ENCODE measurements at regions not wholly inside any gene's neighbourhood (a gene's known extent, or its start where the extent isn't known, plus 50 kb on each side); places are given as distances from the start of the nearest gene placed in this dataset.

DNA sequence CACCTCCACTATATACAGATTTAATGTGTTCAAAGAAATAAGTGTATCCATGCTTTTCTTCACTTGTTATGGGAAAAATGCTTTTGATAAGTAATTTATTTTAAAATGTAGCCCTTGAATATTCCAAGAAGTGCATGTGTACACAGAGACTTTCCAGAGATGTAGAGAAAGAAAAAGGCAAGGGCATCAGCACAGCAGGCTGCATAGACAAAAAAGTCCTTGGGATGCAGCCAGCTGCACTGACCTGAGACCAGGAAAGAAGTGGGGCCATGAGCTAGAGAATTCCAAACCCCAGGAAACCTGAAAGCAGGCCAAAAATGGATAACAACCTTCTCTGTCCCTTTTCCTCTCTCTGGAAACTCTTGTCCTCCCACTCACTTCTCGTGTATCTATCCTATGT lies 51.6 kb upstream of the PRDM8 start:
- no peak for DNase-seq (ENCODE audit: low read depth in 2 of 2)

DNA sequence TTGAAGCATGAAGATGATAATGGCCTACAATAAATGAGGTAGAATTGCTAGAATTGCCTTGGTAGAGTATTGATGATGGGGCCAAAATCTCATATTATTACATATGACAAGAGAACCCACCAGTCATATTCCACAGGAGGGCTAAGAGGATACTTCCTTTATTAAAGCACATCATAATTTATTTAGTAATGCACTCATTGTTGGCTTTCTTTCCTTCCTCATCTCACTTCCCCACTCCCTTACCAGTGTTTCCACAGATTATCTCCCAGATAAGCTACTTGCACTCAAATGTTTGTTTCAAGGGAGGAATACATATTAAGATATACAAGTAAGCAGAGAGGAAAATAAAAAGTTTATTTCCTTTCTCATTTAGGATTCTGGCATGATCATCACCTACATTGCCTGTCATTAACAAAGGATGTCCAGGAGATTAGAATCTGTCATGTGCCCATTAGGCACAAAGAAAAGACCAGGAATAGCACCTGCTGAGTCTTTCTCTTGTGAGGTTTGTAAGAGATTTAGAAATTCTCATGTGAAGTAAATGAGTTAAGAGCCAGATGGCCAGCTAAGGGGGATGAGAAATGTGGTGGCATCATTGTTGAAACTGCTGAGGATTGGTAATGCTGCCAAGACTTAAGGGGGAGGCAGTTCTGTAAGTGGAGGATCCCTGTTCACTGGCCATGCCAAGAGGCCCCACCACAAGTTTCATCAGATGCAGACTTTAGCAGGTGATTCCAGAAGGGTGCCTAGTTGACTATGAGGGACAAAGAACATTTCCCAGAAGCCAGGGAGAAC lies 52.4 kb upstream of the PRDM8 start:
- DNase-seq (ENCODE audit: low read depth in 2 of 2) = no peak

DNA sequence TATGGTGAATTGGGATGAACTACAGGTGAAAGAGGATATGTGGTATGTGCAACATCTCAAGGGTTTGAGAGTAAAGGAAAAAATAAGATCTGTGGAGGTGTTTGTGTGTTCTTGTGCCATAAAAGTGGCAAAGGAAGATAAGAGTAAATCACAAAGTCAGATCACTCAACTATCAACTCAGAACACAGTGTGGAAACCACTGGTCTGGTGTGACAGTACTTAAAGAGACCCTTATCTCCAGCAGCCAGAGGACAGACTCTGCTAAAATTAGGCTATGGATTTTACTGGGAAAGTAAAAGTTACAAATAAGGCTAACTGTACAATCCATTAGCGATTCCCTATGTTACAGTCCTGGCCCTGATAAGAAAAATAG lies 54.0 kb upstream of the PRDM8 start:
- DNase-seq (ENCODE audit: low read depth in 2 of 2) = no peak

GRCh38 chr4:80142394-80143306 lies 54.7 kb upstream of the PRDM8 start:
- no peak for DNase-seq (ENCODE audit: low read depth in 2 of 2)

DNA sequence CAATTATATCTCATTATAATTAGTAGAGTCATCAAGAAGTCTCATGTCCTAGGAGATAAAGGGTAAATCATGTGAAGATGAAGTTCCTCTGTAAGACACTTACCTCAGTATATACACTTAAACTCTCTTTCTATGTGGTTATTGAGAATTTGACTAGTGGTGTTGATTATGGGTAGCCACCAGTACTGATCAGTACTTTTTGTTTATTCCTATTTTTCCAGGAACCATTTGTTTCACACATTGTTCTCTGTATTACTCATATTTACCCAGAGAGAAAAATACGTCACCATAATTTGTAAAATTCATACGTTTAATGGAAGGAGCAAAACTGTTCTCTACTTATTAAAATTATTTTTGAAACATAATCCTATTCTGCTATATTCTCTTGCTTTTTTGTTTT lies 55.8 kb upstream of the PRDM8 start:
- no peak for DNase-seq (ENCODE audit: low read depth in 2 of 2)

DNA sequence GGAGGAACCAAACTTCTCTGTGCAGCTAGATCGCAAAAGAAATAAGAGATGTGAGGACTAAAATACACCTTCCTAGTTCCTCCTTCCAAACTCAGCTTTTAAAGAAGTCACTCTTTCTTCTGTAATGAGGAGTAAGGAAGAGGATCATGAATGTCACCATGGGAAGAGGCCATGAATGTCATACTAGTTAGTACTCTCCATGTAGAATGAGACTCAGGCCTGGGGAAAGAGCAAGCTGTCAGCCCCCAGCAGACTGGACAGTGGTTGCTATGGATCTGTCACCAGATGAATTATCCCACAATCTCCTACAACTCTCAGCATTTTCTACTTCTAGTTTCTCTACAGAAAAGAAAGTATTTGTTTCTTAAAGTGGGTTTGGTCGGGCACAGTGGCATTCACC lies 57.1 kb upstream of the PRDM8 start:
- DNase-seq (ENCODE audit: low read depth in 2 of 2) = no peak

GRCh38 chr4:80139671-80140070 lies 57.6 kb upstream of the PRDM8 start:
- no peak for DNase-seq (ENCODE audit: low read depth in 2 of 2)

DNA sequence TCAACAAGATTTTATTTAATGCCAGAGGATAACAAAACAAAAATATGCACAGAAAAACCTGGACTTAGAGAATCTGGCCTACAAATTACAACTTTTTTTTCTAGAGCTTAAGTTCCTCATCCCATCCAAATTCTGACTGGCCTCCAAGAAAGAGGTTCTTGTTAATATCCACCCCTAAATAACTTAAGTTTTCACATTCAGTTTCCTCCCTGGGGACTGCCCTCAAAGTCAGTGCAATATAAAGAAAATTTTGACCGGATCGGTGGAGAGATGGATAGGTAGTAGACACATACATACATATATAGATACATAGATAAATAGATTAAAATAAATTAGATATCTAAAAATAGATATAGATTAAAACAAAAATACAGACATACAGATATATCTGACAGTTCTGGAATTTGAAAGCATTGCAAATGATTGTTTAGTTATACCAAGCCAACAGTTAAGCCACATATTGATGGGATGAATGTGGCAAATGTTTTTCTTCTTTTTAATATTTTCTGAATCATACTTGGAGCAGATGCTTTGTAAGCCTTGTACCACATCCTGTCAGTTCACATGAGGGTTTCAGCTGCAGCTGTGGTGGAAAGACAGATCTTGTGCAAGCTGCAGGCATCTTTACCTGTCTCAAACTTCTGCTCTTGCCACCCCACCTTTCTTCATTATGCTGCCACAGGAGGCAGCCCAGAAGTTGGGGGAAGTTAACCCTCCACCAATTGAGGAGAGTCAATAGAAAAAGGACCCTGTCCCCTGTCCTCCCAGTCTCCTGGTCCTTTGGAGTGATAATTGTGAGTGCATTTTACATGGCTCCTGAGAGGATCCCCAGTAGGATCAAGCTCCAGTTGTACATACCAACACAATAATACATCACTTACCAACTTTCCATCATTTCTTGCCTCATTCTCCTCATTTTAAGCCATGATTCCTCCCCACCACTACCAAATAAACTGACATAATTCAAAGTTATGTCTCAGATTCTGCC lies 58.5 kb upstream of the PRDM8 start:
- peak in 1 of 2 donors; percentile 37 for DNase-seq (ENCODE audit: low read depth in 2 of 2)

- DNase-seq (ENCODE audit: low read depth in 2 of 2) = no peak
Measured at GRCh38 chr4:80137631-80138030, 59.7 kb upstream of the PRDM8 start.

GRCh38 chr4:80136270-80136669 lies 61.0 kb upstream of the PRDM8 start:
- no peak for DNase-seq (ENCODE audit: low read depth in 2 of 2)

- no peak for DNase-seq (ENCODE audit: low read depth in 2 of 2)
Measured at GRCh38 chr4:80135702-80136058, 61.6 kb upstream of the PRDM8 start.

DNA sequence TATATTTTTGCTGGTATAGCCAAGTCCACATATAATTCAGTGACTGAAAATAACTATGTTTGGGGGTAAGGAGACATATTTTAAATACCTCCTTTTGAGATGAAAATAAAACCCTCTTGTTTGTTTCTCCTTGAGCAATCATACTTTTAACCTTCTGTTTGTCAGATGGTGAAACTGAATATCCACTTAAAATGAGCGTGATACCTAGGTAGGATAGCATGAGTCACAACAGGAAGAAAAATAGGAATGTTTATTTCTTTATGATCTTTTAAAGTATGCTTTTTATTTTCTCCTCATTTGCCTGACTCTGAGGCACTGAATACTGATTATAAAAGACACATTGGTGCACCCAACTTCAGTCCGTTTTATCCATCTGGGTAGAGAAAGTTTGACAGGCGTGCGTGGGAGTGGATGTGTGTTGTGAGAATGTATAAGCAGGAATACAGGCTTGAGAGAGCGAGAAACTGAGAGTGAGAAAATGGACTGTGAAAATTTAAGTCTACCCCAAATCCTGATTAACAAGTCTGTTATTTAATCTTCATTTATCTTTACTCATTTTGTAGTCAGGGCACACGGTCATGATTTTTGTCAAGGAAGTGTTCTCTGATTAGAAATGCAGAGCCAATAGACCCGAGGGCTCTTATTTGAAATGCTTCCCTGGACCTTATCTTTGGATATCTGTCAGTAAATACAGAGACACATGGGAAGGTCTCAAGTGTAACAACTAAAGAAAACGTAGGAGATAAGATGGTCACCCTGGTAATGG lies 62.1 kb upstream of the ANTXR2 start:
- no peak for DNase-seq (ENCODE audit: low read depth in 2 of 2)

DNA sequence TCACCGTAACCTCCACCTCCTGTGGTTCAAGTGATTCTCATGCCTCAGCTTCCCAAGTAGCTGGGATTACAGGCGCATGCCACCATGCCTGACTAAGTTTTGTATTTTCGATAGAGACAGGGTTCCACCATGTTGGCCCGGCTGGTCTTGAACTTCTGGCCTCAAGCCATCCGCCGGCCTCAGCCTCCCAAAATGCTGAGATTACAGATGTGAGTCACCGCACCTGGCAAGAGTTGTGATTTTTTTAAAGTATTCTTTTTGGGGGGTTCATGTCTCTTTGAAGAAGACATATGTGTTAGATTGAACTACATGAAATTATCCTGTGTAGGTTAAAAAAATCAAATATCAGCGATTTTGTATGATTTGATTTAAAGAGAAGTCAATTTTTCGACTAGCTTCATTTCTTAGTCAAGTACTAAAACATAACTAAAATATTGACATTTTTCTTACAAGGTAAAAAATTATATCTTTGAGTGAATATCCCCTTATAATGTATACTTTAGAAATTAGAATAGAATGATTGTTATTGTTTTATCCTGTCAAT lies 60.3 kb upstream of the ANTXR2 start:
- no peak for DNase-seq (ENCODE audit: low read depth in 2 of 2)

DNA sequence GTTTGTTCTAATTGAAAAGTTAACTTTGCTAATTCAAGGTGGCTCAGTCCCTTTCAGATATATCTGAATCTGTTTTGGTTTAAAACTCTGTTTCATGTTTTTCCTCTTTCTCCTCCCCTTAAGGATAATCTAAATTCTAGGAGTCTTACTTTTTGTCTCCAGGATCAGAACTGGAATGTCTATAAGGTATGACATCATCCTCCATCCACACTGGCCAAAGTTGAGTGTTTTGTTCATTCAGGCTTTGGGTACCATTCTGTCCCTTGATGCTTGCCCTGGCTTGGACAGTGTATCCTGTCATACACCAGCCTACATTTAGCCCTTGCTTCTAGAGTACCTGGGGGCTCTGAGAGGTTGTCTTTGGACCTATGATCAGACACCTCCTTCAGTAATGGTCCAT lies 56.8 kb upstream of the ANTXR2 start:
- DNase-seq (ENCODE audit: low read depth in 2 of 2) = no peak

DNA sequence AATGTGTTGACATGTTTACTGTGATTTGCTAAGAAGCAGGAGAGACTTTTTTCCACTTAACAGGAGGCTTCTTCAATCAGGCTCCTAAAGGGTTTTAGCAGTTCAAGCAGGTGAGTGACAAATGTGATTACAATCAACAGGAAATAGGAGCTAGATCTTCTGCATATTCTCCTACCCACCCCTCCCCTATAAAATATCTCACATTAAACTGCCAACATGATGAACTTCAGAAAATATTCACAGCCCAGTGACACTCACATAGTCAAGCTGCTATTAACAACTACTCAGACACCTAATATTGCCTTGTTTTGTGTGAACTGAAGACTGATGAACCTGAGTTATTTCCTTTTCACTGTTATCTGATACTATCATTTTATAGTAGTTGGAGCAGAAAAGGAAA lies 55.9 kb upstream of the ANTXR2 start:
- no peak for DNase-seq (ENCODE audit: low read depth in 2 of 2)

GRCh38 chr4:80127870-80128419 lies 54.9 kb upstream of the ANTXR2 start:
- no peak for DNase-seq (ENCODE audit: low read depth in 2 of 2)

DNA sequence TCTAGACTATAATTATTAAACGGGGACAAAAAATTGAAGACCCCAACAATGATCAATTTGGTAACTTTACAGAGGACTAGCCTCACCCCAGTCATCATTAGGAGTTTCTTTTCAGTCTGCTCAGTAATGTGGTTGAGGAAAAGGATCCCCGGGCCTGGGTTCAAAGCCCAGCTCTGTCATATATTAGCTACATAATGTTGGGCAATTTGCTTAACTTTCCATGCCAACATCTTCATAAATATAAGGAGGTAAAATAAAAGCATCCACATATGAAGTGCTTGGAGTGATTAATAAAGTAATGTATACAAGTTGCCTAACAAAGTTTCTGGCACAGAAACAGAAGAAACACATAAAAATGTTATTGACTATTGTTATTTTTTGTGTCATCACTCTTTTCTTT lies 53.4 kb upstream of the ANTXR2 start:
- no peak for DNase-seq (ENCODE audit: low read depth in 2 of 2)

GRCh38 chr4:80125252-80126177 lies 52.5 kb upstream of the ANTXR2 start:
- DNase-seq (ENCODE audit: low read depth in 2 of 2) = no peak

All from stimulated activated CD4-positive, alpha-beta T cell treated with anti-CD3 and anti-CD28 coated beads, Interleukin-15, amount 100 ng/mL, for 48 hours (primary cell).